HG03064 (cell line): ENCODE measurements at regions not wholly inside any gene's neighbourhood (a gene's known extent, or its start where the extent isn't known, plus 50 kb on each side); places are given as distances from the start of the nearest gene placed in this dataset.
"Not testable (repeated sequence)": the region's sequence is repeated elsewhere in the genome, so short reads cannot be mapped to it uniquely, and the experiment has no call there.

ENCODE experiments used
- ATAC-seq: cut with Tn5 transposase; IDR thresholded peaks from one replicate; pipeline ENCODE4 v1.9.1; 2021; ENCODE audit warnings: low read depth; ENCODE audit not compliant: unreplicated experiment

DNA sequence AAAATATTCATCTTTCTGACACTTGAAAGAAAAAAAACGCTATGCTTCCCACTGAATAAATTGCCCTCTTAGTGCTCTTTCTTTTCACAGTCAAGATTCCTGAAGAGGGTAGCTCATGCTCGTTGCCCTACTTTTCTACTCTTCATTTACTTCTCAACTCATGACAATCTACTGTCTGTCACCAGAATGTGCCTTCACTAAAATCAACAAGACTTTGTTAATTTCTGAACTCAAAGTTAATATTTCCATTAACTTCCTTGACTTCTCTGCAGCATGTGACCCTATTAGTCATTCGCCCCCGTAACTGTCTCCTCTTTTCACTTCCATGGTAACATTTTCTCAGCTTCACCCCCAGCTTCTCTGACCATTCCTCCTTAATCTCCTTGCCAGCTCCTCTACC, 98.9 kb upstream of the MAPRE2 start:
- ATAC-seq, result no peak

DNA sequence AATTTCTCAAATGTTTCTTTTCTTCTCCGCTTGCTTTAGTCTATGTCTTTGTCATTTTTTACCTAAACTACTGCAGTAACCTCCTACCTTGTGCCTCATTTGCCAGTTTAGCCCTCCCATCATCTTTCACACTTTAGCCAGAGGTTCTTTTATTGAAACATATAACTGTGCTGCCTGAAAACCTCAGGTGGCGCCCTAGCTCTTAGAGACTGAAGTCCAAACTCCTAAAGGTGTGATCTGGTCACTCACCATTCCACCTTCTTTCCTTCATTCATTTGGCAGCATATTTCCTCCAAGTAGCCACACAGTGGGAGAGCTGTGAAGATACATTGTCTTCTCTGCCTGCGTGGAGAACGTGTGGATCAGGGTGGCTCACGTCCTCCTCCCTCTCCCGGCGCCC, 98.2 kb upstream of the MAPRE2 start:
- no peak for ATAC-seq

DNA sequence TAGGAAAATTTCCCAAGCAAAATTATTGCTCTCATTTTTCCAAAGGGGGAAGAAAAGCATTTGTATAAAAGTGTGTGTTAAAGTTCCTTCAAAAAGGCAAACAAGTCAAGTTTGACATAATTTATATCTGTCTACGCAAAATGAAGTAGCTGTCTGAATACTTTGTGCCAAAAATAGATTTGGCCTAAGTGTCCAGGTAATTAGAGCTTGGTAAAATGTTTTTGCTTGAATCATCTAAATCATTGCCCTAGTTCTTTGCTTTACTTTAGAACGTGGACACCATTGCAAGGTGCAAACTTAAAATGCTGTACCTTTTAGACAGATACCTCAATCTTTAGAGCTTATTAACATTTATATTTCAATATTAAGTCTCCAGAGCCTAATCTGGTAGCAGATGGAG, 97.6 kb upstream of the MAPRE2 start:
- ATAC-seq, result no peak

DNA sequence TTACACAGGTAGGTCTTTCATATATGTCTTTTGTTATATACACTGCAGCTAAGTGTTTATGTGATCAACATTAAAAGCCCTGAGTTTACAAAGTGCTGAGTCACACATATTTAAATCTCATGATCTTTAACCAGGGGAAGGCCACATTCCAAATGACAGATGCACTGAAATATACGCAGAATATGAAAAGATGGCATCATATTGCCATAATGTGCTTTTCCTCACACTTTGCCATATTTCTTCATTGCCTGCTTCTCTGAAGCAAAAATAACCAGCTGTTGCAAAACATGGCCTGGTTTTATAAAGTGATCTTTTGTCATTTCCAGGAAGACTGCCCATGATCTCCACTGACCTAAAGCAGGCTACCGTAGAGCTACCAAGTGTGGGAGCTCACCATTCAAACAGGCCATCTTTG, 93.5 kb upstream of the MAPRE2 start:
- no peak for ATAC-seq

DNA sequence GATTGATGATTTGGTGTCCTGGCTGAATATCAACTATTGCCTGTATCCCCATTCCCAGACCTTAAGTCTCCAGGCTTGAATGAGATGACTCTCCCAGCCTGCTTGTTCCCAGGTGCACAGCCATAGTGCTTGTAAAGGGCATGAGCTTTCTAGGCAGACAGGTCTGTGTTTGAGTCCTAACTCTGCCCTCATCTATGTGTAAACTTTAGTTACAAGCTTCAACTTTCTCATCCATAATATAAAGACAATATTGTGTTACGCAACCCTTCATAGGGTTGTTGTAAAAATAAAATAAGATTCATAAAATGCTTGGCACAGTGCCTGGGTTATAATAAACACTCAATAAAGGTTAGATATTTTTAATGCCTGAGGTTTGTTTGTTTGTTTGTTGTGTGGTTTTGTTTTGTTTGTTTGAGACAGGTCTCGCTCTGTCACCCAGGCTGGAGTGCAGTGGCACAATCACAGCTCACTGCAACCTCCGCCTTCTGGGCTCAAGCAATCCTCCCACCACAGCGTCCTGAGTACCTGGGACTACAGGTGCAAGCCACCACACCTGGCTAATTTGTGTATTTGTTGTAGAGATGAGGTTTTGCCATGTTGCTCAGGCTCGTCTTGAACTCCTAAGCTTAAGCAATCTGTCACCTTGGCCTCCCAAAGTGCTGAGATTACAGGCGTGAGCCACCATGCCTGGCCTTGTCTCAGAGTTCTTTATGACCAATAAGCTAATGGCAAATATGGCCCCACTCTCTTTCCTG, 89.4 kb upstream of the MAPRE2 start:
- ATAC-seq, result no peak

DNA sequence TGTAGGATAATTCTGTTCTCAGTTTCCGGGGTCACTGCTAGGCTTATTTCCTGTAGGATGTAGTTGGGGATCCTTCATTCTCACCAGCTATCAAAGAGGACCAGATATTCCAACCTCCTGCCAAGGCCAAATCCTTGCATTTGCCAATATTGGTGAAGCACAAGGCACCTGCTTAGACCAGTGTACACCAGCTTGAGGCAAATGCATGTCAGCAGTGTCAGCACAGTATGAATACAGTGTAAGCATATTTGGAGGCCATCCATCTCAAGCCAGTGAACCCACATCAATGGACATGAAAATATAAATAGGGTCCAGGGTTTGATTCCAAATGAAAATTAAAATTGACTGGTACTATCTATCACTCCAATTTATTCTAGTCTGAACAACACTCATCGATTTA, 88.0 kb upstream of the MAPRE2 start:
- no peak for ATAC-seq

DNA sequence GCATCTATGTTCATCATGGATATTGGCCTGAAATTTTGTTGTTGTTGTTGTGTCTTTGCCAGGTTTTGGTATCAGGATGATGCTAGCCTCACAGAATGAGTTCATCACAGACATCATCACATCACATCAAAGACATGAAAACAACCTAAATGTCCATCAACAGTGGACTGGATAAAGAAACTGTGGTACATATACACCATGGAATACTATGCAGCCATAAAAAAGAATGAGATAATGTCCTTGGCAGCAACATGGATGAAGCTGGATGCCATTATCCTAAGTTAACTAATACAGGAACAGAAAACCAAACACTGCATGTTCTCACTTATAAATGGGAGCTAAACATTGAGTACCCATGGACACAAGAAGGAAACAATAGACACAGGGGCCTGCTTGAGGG, 85.7 kb upstream of the MAPRE2 start:
- ATAC-seq, result not testable (repeated sequence)

DNA sequence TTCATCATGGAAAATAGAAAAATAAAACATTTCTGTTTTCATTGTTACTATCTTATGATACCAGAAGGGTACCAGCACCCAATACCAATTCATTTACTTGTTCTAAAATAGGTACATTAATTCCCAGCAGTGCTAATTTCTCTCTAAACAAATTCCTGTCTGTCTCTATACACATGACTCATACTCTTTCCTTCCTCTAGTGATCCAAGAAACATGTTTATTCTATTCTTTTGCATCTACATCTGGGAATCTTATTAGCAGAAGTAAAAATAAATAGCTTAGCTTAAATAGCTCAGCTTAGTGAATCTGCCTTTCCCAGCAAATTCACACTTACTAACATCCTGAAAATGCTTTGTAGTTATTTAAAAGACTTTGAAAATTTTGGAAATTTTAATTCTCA, 84.5 kb upstream of the MAPRE2 start:
- no peak for ATAC-seq

DNA sequence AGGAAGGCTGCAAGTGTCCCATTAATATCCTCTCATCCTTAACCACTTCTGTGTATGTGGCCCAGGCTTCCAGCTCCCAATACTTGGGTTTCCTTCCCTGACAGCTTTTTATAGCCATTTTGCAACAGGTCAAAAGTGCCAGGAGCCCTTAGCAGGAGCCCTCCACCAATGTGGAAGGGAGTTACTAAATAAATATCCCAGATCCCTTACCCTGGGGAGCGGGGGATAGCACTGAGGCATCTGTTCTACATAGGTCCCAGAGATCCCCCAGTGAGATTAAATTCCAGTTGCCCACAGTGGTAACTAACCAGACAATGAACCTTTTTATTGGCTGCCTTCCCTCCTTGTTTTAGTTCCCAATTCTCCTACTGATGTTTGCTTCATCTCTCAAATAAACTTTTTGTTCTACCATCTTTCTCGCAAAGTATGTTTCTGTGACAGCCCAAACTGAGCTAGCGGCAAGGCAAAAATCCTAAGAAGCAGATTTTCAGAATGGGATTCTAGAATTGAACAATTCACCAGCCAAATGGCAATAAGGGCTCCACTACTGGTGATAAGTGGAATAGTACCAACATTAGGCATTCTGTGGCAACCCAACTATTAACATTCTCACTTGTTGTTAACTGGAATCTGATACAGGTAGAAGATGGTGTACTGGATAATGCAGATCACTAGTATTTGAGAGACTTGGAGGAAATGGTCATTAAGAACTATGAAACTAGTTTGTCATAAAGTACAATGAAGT, 83.9 kb upstream of the MAPRE2 start:
- ATAC-seq, result no peak

DNA sequence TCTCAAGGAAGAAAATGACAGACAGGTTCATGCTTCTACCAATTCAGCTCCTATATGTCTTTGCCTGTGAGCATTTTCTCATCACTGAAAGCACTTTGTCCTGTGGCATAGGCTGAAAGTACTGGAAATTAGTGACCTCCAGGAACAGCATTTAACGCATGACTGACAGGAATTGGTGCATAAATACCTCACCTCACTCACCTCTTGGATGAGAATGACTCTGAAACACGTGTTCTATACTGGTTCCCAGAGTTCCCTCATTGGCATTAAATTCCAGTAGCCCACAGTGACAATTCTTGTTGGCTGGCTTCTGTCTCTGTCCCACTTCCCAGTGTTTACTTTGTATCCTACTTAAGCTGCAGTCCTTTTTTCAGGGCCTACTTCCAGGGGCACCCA, 83.4 kb upstream of the MAPRE2 start:
- ATAC-seq, result no peak

DNA sequence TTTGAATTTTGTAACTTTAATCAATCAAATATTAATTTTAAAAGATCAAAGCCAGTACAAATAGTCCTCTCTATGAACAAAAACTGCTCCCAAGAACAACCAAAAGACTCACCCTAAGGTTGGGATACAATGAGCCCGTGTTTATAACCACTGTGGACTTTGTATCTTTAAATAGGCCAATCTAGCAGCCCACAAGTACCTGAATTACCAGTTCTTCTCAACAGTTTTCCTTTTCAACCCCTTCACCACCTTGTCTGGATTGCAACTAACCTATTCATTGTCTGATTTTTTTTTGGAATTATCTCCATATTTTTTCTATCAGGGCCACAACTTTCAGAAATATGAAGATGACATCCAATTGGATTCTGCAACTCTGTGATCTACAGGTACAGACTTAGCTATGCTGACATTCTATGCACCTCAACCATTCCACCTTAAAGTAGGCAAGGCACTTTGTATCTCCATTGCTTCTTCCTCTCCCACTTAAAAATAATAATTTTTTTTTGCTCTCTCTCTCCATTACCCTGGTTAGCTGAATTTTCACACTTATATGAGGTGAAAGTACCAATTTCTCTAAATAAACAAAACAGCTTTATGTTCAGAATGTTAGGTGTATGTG, 81.9 kb upstream of the MAPRE2 start:
- ATAC-seq, result no peak

DNA sequence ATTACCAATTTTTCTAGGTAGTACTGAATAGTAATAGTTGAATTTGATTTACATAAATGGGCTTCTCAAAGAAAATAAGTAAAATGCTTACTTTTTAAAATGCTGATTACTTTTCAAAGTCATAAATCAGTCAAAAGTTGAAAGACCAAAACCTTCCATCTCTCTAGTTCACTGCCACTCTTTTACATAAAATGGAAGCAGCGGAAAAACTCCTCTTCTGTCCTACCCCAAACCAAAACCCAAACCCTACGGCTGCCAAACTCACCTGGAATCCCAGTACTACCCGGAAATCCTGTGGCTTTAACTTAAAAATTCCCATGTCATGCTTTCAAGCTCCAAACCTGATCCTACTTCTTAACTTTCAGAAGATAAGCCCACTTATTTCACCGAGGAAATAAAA, 81.2 kb upstream of the MAPRE2 start:
- ATAC-seq, result no peak

DNA sequence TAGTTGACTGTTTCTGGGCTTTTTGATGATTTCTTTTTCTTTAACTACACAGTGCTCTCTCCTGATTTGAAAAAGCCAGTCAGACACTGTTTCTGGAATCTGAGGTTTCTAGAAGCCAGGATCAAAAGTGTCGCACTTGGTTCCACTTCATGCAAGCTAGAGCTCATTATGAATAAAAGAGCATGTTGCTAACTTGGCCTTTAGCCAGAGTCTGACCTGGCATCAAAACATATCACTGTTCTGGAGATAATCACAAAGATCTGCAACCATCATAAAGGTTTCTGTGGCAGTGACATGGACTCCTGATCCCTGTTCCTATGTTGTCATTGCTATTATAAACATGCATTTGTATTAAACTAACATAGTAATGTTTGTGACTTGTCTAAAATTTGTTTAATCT, 76.1 kb upstream of the MAPRE2 start:
- no peak for ATAC-seq

DNA sequence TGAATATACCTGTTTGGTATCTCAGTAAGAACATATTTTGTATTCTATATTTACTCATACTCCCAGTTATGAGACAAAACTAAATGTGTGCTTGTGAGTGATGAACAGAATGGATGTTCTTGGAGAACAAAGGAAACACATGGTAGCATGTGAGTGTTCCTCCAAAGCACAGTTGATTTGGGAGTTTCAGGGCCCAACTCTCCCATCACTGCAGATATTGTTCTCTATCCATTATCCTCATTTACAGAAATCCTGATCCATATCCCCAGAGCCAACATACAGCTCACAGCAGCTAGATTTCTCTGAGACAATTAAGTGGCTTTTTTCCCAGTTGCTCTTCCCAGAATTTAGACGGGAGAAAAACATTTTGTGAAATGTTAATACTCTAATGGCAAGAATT, 75.6 kb upstream of the MAPRE2 start:
- ATAC-seq, result no peak

DNA sequence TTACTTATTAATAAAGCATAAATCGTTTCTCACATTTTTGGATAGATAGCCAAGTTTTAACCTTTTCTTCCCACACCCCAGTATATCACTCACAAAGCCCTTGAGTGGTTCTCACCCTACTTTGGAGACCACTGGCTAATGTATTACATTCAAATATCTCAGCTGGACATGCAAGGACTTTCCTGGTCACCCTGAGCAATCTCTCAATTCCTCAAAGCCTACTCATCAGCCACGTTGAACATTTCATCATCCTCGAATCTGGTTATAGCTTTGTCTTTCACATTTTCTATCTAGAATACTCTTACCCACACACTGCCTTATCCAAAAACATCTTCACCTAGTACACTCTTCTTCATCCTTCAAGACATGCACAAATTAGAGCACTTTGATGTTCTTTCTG, 71.1 kb upstream of the MAPRE2 start:
- ATAC-seq, result no peak

DNA sequence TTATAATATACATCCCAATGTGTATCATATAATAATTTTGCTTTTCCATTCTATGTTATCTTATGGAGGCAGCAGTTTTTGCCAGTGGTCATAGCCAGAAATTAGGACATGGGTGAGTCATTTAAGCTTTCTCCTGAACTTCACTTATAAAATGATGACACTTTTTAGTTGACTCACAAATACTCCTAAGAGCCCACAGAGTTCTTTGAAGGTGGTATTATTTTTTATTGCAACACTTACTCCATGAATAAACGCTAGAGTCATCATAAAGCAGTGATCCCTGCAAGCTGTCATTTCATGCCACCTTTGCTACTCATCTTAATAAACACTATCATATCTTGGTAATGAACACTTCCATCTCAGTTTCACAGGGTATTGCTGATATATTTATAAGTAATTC, 69.9 kb upstream of the MAPRE2 start:
- ATAC-seq, result no peak

DNA sequence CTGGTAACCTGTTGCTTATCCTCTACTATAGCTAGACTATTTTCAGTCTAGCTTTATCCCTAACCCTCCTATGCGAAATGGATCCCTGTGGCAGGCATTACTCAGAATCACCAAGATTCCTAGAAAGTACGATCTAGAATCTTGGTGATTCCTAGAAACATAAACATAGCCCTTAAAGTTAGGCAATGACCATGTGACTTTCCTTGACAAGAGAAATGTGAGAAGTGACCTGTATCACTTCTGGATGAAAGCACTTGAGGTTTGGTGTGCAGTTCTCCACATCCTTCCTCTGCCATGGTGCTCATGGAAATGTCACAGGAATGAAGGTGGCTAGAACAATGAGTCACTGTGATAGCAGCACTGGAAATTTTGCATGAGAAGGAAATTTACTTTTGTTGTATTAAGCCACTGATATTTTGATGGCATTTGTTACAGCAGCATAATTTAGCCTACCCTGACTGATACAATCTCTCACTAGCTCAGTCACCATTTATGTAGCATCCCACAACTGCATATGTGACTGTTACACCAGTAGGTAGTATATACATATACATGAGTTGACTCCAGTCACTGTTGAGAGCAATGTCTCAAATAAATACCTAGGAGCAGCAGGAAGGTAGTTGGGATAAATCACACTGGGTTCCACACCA, 68.3 kb upstream of the MAPRE2 start:
- no peak for ATAC-seq

DNA sequence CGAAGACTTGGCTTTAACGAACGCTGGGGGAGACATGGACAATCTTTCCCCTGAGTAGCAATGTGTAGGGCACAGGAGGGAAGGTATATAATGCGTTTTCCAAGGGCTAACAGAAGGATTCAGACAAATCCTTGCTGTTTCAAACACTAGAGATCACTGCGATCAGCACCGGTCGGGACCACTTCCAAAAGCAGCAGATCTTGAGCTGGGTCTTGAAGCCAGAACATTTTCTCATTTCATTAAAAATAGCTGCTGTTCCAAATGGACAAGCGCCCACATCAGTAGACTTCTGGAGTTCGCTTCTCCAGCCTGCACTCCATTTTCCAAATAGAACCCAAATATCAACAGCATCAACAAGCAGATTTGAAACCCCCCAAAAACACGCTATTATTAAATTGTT, 65.1 kb upstream of the MAPRE2 start:
- ATAC-seq, result no peak

DNA sequence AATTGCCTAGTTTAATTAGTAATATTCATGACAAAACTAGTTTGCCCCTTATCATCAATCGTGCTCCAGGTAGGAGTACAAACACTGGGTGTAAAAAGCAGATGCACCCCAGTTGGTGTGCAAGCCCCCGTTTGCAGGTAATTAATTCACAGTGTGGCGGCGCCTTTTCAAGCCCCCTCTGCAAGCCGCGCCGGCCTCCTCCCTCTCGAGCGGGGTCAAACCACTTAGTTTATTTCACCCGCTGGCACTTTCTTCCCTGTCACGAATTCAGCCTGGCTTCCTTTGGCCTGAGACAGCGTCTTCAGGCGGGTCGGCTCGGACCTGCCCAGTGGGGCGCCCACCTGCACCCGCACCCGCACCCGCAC, 64.7 kb upstream of the MAPRE2 start:
- ATAC-seq, result no peak

DNA sequence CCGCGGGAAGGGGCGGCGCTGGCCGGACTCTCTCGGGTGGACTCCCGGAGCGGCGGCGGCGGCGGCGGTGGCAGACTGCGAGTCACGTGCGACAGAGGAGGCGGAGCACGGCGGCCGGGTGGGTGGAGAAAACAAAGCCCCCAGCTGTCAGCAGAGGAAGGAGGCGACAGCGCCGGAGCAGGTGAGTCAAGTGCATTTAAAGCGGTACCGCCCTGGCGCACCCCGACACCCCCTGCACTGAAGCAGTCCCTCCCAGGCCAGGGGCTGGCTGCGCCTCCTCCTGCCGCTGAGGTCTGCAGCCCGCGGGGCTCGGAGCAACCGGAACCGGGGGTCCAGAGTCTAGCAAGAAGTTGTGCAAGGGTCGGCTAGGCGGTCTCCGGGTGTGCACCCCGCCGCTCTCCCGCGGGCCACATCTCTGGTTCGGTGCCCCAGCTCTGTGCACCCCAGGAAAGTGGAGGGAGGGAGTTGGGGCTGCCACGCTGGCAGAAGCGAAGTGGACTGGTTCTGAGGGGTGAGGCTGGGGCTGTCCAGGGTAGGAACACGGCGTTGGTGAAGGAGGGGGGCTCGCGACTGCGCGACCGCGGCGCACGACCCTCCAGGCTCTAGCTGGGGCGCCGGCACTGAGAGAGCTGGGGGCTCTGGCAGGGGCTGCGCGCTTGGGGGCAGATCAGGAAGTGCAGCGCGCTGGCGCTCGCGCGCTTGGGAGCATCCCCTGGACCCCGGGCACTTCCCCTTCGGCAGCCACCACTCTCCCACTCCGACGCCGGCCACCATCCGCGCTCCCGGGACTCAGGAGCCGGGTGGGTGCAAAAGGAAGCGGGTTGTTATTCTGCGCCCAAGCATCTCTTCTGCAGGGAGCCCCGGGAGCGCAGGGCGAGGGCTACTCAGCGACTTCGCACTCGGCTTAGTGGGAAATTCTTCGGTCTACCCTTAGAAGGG, 64.0 kb upstream of the MAPRE2 start:
- ATAC-seq, result peak; percentile 64
